ENCODE measurements at regions not wholly inside any gene's neighbourhood (a gene's known extent, or its start where the extent isn't known, plus 50 kb on each side); places are given as distances from the start of the nearest gene placed in this dataset.

DNA sequence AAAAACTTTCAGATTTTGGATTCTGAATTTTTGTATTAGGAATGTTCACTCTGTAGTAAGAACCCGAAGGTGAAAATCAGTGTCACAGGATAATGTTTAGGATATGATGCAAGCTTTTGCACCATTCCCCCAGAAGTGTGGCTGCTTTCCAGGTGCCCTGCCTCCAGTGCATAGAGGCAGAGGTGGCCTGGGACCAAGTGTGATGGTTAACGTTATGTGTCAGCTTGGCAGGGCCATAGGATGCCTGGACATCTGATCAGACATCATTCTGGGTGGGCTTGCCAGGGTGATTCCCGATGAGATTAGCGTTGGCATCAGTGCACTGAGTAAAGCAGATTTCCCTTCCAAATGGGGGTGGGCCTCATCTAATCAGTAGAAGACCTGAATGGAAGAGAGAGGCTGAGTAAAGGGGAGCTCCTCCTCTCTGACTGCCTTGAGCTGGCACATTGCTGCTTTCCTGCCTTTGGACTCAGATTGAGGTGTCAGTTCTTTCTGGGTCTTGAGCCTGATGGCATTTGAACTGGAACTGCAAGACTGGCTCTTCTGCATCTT, 177.4 kb upstream of the HS6ST1 start:
- FAIRE-seq = no peak

DNA sequence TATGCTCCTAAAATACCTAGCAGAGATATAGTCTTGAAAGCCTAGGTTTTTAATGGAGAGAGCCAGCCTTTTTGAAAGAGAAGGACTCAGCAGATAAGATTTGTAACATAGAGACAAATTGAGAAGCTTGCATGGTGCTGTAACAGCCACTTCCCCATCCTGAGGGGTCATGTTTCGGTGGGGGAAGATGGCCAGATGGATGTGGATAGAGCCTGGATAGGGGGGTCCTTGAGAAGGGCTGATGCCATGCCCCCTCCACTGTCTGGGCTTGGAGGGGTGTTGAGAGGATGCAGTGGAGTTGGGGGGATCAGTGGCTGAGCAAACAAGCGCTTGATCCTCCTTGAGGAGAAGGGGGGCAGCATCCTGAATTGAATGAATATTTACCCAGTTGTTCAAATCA, 178.0 kb upstream of the HS6ST1 start:
- FAIRE-seq = no peak

DNA sequence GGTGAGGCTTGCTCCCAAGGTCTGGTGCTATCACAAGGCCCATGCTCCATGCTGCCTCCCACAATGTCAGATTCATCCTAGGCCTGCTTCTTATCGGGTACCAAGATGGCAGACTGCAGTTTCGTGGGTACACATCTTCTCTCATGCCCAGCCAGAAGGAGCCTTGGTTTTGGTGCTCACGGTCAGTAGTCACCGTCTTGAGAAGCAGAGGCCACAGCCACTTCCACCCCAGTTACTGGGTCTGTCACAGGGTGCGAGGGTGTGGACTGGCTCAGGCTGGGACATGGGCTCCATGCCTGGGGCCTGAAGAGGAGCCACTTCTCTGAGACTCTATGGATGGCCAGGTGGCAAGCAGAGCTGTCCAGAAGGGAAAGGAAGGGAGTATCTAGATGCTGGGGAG, 178.8 kb upstream of the HS6ST1 start:
- no peak for FAIRE-seq

DNA sequence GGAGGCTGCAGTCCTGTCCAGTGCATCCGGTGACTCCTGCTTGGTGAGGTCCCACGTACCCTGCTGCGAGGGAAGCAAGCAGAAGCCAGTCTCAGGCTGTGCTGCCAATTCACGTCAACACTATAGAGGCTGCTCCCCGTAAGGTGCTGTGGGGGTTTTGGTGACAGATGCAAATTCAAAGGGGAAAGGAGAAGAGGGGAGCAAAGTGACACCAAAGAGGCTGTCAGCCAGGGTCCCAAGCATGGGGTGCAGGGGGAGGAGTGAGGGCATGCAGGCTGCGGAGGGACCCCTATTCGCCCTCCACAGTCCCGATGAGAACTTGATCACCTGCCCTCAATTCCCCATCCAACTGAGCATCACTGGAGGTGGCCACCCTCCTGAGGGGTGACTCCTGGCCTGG, 179.4 kb upstream of the HS6ST1 start:
- no peak for FAIRE-seq

DNA sequence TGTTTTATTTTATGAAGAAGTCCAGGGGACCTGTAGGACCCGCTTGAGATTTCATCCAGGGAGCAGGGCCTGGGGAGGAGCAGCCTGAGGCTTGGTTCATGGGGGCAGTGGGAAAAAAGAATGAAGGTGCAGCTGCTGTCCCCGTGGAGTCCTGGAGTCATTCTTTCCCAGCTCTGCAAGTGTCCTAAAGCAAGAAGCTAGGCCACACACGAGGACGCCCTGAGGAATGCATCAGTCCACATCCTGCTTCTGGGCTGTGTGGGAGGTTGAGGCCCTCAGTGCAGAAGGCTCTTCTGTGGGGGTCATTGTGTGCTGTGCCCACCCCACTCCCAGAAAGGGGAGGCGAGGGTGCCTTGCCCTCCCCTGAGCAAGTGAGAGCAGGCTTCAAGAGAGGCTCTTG, 179.9 kb upstream of the HS6ST1 start:
- no peak for FAIRE-seq

DNA sequence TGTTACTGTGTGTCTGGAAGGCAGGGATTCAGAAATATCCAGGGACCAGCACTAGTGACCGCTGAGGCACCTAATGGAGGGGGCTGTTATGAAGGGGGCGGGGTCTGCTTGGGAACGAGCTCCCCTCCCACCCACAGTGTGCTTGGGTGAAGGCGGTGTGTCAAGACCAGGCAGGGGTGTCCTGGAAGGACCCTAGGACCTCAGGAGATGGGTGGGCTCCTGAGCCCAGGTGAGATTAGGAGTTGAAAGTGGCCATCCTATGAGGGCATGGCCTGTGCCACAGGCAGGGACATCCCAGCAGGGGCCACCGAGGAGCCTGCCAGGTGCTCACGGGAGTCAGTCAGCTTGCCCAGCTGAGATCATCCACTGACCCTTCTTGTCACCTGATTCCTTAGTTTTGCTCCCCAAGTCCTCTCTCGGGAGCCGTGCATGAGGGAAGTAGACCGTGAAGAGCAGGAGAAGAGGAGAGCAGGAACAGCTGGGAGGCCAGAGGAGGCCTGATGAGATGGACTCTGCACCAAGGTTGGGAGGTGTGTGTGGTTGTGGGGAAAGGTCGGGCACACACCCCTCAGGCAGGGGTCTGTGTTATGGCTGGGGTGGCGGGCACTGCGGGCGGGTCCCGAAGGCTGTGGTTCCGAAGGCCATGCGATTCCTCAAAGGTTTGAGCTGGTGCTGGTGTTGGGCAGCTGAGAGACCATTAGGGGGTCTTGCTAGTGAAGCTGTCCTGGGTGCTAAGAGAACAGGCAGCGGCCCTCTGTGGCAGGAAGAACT, 180.9 kb upstream of the HS6ST1 start:
- FAIRE-seq = no peak

DNA sequence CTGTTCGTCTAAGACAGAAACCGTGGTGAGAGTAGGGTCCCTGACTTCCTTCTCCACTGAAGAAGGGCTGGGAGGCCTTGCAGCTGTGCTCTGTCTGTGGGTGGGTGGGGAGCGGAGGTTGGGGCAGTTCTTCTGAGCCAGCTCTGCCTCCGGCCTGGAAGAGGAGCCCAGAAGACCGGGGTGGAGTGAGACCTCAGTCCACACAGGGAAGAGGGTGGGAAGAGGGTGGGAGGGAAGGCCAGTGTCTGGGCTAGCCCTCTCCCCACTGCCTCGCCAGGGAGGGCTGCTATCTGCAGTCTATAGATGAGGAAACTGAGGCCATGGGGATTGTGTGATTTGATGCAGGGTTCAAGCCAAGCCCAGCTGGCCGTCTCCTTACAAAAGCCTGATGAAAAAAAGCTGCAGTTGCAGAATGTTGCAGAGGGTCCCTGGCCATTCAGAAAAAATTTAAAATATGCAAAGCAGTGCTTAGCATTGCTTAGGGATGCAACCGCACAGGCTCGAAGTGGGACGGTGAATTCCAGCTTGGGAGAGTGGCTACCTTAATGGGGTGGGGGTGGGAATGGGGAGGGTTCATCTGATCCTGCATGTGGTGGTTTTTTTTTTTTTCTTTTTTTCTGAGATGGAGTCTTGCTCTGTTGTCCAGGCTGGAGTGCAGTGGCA, 181.6 kb upstream of the HS6ST1 start:
- no peak for FAIRE-seq

DNA sequence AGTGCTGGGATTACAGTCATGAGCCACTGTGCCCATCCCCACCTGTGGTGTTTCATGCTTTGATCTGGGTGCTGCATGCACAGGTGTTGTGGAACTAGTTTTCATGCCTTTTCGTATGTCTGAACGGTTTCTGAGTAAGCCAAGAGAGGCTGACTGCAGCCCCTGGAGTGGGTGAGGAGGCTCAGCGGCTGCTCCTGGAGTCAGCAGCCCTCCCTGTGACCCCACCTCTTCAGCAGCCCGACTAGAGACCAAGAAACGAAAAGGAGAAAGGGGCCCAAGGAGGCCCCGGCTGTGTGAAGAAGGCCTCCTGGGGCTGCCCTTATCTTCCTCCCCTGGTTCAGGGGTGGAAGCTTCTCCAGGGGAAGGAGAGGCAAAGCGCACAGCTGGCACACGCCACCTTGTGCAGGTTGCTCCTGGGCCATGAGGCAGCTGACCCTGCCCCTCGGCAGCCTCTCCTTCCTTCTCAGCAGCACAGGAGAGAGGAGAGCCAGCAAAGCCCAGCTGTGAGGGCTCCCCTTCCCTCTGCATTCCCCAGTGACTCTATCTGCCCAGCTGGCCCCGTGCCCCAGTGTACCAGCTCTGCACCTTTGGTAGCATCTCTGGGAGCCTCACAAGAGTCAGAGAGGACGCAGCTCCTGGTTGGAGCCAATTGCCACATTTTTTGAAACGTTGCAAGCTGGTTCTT, 182.5 kb upstream of the HS6ST1 start:
- FAIRE-seq = no peak

DNA sequence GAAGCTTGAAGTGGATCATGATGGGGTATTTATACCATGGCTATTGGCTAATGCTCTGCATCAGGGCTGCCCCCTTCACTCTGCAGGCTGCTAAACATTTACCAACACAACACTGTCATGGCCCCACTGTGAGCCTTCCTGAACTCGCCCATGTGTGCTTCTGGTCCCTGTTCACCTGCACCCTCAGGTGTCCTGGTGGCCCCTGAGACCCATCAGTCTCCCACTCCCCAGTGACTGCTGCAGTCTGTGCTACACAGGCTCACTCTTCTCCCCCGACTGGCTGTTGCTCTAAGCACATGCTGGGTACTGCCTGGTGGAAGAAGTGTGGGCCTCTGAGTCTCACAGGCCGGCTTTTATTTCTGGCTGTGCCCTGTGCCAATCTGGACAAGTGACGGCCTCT, 183.0 kb upstream of the HS6ST1 start:
- FAIRE-seq = no peak

DNA sequence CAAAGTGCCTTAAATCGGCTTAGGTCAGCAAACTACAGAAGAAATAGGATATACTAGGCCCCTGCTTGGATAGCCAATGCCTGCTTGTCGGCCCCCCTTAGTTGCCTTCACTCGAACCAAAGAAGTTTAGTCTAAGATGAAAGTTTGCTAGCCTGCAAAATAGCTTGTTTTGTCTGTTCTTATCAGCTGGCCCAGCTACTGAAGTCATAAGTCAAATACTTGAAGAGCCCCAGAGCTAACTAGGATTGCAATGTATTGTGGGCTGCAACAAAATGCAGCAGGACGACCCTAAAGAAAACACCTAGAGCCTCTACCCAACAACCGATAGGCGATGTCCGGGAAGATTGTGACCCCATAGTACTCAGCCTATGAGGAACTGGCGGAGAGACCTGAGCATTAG, 183.5 kb upstream of the HS6ST1 start:
- no peak for FAIRE-seq

DNA sequence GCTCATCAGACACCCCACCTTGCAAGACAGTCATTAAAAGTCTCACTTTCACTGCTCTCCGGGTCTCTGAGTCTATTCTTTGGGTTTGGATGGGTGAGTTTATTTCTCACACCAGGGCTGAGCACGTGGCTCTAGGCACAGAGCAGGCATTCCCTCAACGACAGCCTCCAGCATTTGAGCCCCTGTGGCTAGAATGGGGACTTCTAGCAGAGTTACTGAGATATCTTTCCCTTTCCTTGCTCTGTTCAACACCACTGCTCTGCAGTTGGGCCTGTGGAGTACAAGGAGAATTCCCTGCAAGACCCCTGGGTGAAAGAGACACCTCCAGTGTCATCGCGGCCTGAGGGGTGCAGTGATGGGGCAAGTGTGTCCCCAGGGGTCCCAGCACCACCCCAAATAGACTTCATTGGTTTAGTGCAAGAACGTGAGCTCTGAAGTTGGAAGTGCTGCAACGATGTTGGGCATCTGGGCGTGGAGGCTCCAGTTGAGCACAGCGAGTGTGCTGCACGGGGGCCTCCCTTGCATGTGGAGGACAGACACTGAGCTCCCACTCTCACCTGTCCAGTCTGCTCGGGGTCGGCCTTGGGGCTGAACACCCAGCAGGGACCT, 184.1 kb upstream of the HS6ST1 start:
- FAIRE-seq = no peak

DNA sequence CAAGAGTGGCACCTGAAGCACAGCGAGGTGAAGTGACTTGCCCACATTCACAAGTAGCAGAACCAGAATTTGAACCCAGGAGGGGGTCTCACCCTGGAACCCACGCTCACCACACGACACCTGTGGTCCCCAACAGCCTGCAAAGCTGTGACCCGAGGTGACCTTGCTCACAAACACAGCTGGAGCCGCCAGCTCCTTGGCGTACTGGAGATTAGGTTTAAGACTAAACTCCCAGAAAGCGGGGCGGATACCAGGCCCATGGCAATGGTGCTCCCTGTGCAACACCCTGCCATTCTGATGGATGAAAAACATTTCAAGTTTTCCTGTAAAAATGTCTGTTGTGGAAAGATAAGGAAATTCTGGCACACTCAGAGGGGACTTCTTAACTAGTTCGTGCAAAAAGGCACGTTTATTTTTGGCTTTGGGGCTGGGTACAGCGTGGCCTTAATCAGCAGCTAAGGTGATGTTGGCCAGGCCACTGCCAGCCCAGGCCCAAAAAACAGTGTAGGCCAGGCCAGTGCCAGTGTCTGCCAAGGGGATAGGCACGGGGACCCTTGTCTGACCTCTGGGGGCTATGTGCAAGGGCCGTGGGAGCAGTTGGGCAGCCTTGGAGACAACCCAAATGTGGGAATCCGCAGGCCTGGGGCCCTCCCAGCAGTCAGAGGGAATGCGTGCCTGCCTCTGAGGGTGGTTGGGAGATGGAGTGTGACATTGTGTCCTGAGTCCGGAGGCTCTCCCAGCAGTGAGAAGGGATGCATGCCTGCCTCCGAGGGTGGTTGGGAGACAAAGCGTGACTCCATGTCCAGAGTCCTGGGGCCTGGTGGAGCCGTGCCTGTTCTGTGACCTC, 185.0 kb upstream of the HS6ST1 start:
- FAIRE-seq = no peak

DNA sequence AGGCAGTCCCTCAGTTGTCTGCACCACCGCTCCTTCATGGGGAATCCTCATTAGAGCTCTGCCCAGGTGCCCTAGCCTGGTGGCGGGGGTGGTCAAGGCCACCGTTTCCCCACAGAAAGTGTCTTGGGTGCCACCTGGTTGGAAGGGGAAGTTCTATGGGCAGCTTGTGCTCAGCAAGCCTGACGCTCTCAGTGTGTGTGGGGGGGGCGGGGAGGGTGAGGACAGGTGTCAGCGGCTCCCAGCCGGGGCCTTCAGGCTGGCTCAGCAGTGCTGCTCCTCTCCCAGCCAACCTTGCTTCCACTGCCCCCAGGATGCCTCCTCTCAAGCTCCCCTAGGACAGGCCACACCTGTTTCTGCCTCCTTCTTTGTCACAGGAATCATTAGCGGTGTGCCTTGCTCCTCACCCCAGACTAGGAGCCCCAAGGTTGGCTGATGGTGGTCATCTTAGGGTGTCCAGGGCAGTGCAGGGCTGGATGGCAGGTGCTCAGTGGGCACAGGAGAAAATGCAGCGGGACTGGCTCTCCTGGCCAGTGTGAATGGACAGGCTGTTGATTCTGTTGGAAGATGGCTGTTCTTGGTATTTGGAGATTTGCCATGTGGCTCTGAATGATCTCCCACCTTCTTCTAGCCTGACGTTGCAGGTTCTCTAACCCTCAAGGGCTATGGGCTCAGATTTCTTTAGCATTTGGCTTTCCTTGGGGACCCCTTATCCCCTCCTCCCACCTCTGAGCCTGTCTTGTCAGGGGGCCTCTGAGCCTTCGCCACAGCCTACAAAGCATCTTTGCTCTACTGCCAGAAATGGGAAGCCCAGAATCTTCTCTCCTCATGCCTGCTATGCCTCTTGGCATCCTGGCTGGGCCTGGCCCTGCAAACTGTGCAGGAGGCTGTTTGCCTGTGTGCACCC, 185.8 kb upstream of the HS6ST1 start:
- no peak for FAIRE-seq

DNA sequence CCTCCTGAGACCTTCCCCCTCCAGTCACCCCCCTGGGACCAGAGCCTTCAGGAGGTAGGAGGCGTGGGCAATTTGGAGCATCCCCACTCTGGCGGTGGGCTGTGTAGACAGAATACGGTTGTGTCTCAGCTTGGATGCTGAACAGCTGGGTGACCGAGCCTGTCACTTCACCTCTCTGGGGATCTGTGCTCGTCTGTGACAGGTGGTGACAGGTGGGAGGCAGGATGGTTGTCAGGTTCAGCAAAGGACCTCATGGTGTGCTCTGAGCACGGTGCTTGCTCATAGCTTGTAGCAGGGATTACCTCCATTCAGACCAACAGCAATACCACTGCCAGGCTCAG, 186.5 kb upstream of the HS6ST1 start:
- no peak for FAIRE-seq

DNA sequence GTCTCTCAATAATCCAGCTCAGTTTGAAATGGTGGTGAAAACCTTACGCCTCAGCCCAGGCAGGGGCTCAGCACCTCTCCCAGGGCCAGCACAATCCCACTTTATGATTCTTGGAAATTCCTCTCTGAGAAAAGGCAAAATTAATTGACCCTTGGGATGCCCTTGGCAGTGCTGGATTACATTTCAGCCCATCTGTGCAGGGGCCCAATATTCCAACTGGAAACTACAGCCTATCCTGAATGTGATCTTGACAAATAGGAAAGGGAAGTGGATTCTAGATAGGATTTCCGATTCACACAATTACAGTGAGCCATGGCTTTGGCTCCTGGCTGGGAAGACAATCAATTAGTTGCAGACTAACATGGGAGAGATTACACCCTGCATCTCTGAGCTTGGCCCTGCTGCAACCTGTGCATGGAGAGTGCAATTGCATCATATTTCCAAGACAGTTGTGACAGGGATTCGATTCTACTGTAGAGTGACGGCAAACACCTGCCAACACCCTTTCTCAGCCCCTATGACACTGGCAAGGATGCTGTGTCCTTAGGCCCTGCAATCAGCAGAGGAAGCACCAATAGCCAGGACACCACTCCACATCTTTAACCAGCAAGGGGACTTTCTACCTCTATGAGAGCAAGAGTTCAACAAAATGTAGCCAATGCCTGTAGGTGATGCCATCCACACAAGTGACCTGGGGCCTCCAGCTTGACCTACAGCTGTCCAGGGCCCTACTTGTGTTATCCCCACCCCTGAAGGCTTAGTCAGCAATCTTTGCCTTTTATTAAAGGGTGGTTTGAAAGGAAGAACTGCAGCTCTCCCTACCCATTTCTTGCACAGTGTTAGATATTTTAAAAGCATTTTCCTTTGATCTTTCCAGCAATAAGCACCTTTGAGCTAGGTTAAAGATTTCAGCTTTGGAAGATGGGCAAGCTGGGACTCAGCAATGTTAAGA, 187.2 kb upstream of the HS6ST1 start:
- no peak for FAIRE-seq

DNA sequence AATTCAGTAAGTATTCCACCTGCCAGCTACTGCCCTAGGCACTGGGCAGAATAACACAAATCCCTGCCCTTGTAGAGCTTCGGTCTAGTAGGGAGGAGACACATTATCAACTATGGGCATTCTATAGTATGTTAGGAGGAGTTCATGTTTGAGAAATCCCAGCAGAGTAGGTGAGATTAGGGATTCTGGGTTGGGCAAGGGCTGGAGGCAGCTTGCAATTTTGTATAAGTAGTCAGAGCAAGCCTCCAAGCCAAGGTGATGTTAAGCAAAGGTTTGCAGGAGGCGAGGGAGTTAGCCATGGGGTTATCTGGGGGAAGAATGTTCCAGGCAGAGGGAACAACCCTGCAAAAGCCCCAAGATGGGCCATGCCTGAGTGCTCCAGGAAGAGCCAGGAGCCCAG, 187.9 kb upstream of the HS6ST1 start:
- FAIRE-seq = no peak

DNA sequence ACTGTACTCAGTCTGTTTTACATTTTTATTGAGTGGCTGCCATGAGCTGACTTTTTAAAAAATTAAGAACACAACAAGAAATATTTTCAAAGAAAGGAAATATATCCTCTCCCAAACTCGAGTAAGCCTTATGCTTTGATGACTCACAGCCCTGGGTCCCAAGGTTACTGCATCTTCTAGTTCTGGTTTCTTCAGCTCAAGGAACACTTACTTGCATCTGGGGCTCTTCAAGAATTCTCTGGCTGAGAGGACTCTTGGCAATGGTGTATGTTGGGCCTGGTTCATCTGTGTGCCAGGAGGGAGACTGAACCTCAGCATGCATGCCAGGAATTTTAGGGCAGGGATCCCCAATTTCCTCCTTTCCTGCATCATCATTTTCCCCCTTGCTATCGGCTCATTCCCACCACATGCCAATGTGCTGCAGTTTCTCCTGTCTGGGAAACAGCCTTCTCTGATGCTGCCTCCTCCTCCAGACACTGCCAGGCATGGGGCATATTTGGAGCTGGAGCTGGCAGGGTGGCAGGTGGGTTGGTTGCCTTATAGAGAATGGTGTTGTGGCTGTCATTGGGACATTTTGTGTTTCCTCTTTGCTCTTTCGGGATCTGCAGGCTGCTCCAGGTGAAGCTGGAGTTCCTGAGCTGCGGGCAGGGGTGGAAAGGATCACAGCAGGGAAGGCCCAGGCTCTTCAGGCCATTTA, 192.2 kb upstream of the HS6ST1 start:
- FAIRE-seq = no peak

DNA sequence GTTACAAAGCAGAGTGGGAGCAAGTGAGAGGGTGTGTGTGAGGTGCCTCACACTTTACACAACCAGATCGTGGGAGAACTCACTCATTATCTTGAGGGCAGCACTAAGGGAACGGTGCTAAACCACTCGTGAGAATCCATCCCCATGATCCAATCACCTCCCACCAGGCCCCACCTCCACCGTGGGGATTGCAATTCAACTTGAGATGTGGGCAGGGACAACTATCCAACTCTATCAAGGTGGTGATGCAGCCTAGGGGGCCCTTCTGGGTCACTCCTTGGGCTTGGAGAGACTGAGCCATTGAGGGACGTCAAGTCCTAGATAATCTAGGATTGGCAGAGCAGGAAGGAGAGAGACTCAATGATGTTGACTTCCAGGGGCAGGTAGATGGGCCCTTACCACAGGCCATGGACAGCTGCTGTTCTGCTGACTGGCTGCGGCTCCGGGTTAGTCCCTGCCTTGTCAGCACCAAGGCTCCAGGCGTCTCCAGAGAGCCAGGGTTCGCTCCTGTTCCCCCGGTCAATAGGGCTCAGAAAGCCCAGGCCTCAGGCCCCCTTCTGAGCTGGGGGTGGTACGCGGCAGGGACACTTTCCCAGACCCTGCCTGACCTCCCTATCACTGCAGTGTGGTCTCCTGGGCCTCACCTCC, 193.2 kb upstream of the HS6ST1 start:
- no peak for FAIRE-seq

All from G401.6 (cell line).